Glomerular visceral epithelial cell (primary cell): ENCODE measurements at regions not wholly inside any gene's neighbourhood (a gene's known extent, or its start where the extent isn't known, plus 50 kb on each side); places are given as distances from the start of the nearest gene placed in this dataset.
"Not testable (repeated sequence)": the region's sequence is repeated elsewhere in the genome, so short reads cannot be mapped to it uniquely, and the experiment has no call there.

ENCODE experiments used
- DNase-seq: peaks from one replicate; pipeline ENCODE4 v3.0.0-alpha.2; 2016; ENCODE audit errors: extremely low spot score

DNA sequence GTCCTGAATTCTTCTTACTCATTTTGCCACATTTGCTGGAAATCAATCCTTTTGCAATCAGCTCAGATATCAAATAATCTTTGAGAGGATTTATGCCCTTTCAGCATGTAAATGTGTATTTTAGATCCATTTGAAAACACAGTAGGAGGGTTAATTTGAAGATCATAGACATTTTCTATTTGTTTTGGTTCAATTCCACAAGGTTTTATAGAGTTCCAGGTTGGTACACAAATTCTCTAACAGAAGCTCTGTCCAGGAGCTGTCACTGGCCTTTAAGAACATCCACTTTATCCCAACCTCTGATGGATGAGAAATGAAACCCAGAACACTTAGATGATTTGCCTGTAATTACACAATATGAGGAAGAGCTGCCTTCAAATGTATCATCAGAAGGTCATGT lies 157.3 kb upstream of the CHAC2 start:
- DNase-seq: no peak

- no peak for DNase-seq
Measured at GRCh38 chr2:53609551-53609950, 158.1 kb upstream of the CHAC2 start.

DNA sequence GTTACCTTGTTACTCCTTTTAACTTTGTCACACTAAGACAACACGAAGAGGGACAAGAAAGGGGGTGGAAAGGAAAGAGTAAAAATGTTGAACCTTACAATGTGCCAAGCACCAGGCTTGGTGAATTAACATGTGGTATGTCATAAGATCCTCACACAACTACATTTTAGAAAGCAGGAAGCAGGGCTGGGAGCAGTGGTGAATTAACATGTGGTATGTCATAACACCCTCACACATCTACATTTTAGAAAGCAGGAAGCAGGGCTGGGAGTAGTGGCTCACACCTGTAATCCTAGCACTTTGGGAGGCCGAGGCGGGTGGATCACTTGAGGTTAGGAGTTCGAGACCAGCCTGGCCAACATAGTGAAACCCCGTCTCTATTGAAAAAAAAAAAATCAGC lies 159.3 kb upstream of the CHAC2 start:
- no peak for DNase-seq

DNA sequence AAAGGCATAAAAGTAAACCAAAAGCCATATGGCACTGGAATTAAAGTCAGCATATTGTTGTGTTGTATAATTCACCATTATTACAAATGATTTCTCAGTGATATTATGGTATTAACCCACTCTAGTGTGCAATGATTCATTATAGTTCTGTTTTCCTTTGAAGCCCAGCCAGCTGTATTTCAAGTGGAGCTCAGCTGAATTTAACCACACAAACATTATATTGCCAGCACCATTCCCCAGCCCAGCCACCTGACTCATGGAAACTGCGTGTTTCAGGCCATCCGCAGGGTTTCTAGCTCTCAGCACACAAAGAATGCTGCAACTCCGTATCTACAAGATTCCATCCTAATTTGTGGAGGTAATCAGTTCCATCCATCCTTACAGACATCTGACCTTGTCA lies 166.8 kb upstream of the CHAC2 start:
- DNase-seq: peak; percentile 34

- not testable (repeated sequence) for DNase-seq
Measured at GRCh38 chr2:53586733-53587612, 180.6 kb upstream of the CHAC2 start.

GRCh38 chr2:53584986-53585385 lies 182.6 kb upstream of the CHAC2 start:
- no peak for DNase-seq

- DNase-seq: no peak
Measured at GRCh38 chr2:53583583-53583982, 184.0 kb upstream of the CHAC2 start.

GRCh38 chr2:53582556-53582955 lies 185.0 kb upstream of the CHAC2 start:
- DNase-seq: no peak

DNA sequence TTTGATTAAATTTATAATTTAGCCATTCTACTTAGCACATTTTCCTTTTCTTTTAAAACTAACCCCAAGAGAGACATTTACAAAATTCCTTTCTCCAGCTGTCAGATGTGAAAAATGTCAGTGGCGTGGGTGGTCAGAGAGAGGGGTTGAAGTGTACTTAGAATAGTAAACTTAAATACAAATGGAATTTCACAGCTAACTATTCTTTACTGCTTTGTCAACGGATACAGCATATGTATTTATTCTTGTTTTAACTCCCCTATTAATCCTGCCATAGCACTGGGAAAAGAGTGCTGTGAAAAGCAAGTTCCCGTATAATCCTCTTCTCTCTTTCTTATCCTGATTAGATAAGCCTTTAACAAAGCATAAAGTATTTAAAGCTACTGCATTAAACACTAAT lies 191.4 kb upstream of the CHAC2 start:
- no peak for DNase-seq

DNA sequence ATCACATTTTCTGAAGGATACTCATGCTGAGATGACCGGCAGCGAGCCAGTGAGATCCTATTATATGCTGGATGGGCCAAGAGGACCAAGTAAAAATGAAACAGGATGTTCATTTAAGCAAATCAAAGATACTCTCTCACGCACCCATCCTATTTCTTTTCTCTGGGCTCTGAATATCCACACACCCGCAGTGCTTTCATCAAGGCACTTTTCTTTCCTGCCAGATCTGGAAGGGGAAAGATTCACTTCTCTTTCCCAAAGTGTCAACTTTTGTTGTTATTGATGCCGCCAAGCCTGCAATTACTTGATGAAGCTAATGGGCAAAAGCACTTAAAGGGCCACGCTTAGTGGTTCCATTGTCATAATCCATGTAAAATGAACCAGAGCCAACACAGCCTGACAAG lies 191.9 kb upstream of the CHAC2 start:
- DNase-seq: no peak

DNA sequence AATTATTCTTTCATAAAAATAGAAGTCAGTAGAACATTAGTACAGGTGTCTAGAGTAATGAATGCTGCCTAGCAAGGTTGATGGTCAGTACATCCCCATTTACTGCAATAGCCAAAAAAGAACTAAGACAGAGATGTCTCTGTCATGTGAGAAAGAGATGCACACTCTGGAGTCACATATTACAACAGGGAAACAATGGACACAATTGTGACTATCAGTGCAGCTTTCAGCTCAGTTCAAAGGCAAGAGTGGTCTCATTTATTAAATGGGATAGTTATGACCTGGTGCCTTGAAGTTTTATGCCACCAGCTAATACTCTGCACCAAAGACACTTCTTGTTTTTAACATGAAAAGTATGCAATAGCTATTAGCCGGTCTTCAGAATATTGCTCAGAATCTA lies 194.9 kb upstream of the CHAC2 start:
- no peak for DNase-seq

GRCh38 chr2:53569957-53570727 lies 197.5 kb upstream of the CHAC2 start:
- no peak for DNase-seq

- DNase-seq: no peak
Measured at GRCh38 chr2:53568469-53568868, 199.1 kb upstream of the CHAC2 start.

- DNase-seq: no peak
Measured at GRCh38 chr2:53567073-53567472, 200.5 kb upstream of the CHAC2 start.

- DNase-seq: no peak
Measured at GRCh38 chr2:53562407-53562806, 205.2 kb upstream of the CHAC2 start.

DNA sequence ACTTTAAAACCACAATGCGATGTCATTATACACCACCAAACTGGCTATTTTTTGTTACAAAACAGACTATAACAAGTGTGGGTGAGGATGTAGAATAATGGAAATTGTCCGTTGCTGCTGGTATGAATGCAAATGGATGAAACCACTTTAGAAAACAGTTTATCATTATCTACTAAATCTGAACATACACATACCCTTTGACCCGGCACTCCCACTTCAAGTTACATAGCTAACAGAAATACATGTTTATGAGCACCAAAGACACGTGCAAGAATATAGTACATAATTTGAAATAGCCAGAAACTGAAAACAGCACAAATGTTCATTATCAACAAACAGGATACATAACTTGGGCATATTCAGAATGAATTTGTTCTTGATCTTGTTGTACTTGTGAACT lies 206.4 kb upstream of the CHAC2 start:
- no peak for DNase-seq

GRCh38 chr2:53559302-53559966 lies 208.2 kb upstream of the CHAC2 start:
- DNase-seq: peak; percentile 16

GRCh38 chr2:53558867-53559266 lies 208.7 kb upstream of the CHAC2 start:
- DNase-seq: no peak

- DNase-seq: no peak
Measured at GRCh38 chr2:53549497-53549896, 218.1 kb upstream of the CHAC2 start.

GRCh38 chr2:53545604-53546003 lies 222.0 kb upstream of the CHAC2 start:
- no peak for DNase-seq

GRCh38 chr2:53544871-53545558 lies 222.6 kb upstream of the CHAC2 start:
- no peak for DNase-seq

DNA sequence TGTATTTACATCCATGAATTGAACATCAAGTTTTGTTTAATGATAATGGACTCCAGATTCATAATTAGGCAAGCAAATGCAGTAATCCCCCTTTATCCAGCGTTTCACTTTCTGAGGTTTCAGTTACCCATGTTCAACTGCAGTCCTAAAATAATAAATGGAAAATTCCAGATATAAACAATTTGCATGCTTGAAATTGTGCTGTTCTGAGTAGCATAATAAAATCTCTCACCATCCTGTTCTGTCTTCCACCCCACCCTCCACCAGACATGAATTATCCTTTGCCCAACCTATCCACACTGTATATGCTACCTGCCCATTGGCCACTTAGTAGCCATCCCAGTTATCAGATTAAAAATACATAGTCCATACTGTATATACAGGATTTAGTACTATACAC lies 224.5 kb upstream of the CHAC2 start:
- DNase-seq: no peak
